ENCODE measurements at regions not wholly inside any gene's neighbourhood (a gene's known extent, or its start where the extent isn't known, plus 50 kb on each side); places are given as distances from the start of the nearest gene placed in this dataset.

GRCh38 chr20:57890202-57890800, 180.5 kb upstream of the PMEPA1 start:
- Mint-ChIP-seq H3K4me3 (no peak overlapping the region), H3K27ac (no peak overlapping the region), H3K9me3 (no peaks in the 10 kb centered on the region), H3K4me1 (ENCODE audit: unreplicated experiment) (no peaks in the 10 kb centered on the region), H3K36me3 (no peaks in the 10 kb centered on the region), H3K27me3 (peaks cover 18% of the 10 kb centered on the region)
- no peak for TF ChIP-seq CTCF (conservative IDR thresholded peaks at IDR 0.05)
- no peak for DNase-seq (ENCODE audit: extremely low spot score, unreplicated experiment)

- DNase-seq (ENCODE audit: extremely low spot score, unreplicated experiment): no peak
- TF ChIP-seq CTCF (conservative IDR thresholded peaks at IDR 0.05): no peak
- Mint-ChIP-seq H3K36me3 (no peaks in the 10 kb centered on the region), H3K4me1 (ENCODE audit: unreplicated experiment) (no peaks in the 10 kb centered on the region), H3K4me3 (no peak overlapping the region), H3K27ac (no peak overlapping the region), H3K27me3 (peaks cover 15% of the 10 kb centered on the region), H3K9me3 (no peaks in the 10 kb centered on the region)
Observed at GRCh38 chr20:57888591-57888990, 178.8 kb upstream of the PMEPA1 start.

DNA sequence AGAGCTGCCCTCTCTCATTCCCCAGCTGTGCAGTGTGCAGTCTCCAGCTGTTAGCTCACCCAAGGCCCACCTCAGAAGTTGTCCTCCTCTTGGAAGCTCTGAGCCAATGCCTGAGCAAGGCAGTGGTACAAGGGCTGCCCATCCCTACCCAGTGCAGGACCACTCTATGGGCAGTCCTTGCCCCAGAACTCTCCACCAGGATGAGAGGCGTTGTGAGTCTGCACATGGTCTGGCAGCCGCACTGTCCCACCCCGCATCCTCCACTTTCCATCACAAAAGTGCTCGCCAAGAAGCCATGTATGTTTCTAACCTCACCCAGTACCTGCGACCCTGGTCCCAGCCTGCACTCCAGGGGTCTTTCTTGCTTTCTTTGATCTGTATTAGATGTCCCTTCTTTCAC, 175.1 kb upstream of the PMEPA1 start:
- peaks cover 11% of the 10 kb centered on the region for H3K27me3 Mint-ChIP-seq
- no peak for TF ChIP-seq CTCF (conservative IDR thresholded peaks at IDR 0.05)
- no peak for DNase-seq (ENCODE audit: extremely low spot score, unreplicated experiment)

GRCh38 chr20:57883761-57884160, 173.9 kb upstream of the PMEPA1 start:
- H3K4me1 Mint-ChIP-seq (ENCODE audit: unreplicated experiment): peaks cover 22% of the 10 kb centered on the region
- TF ChIP-seq CTCF (conservative IDR thresholded peaks at IDR 0.05): no peak
- no peak overlapping the region for H3K4me3 Mint-ChIP-seq
- H3K27me3 Mint-ChIP-seq: peaks cover 20% of the 10 kb centered on the region
- DNase-seq (ENCODE audit: extremely low spot score, unreplicated experiment): peak; percentile 31
- no peak overlapping the region for H3K27ac Mint-ChIP-seq
- H3K36me3 Mint-ChIP-seq: no peaks in the 10 kb centered on the region
- H3K9me3 Mint-ChIP-seq: no peaks in the 10 kb centered on the region

More for the DNA sequence above, 175.1 kb upstream of the PMEPA1 start:
- Mint-ChIP-seq H3K4me3 (no peak overlapping the region), H3K36me3 (no peaks in the 10 kb centered on the region), H3K4me1 (ENCODE audit: unreplicated experiment) (peaks cover 14% of the 10 kb centered on the region), H3K27ac (no peak overlapping the region), H3K9me3 (no peaks in the 10 kb centered on the region)

DNA sequence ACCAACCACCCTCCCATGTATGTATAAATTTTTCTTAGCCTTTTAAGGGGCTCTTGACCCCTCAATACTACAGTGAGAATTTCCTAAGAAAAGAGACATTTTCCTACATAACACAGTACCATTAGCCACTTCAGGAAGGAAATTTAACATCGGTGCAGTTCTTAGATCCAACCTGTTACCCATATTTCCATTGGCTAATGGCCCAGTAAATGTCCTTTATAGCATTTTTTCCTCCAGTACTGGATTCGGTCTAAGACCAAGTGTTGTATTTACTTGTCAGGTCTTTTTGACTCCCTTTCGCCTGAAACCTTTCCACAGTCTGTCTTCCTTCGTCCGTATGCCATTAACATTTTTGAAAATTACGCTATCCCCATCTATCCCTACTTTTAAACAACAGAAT, 173.4 kb upstream of the PMEPA1 start:
- peaks cover 23% of the 10 kb centered on the region for H3K27me3 Mint-ChIP-seq
- H3K36me3 Mint-ChIP-seq: no peaks in the 10 kb centered on the region
- DNase-seq (ENCODE audit: extremely low spot score, unreplicated experiment): no peak
- peaks cover 22% of the 10 kb centered on the region for H3K4me1 Mint-ChIP-seq (ENCODE audit: unreplicated experiment)
- H3K9me3 Mint-ChIP-seq: no peaks in the 10 kb centered on the region
- no peak overlapping the region for H3K4me3 Mint-ChIP-seq
- no peak for TF ChIP-seq CTCF (conservative IDR thresholded peaks at IDR 0.05)
- no peak overlapping the region for H3K27ac Mint-ChIP-seq

Measured in type B pancreatic cell (in vitro differentiated cells).